ENCODE measurements at regions not wholly inside any gene's neighbourhood (a gene's known extent, or its start where the extent isn't known, plus 50 kb on each side); places are given as distances from the start of the nearest gene placed in this dataset.
"Not testable (repeated sequence)": the region's sequence is repeated elsewhere in the genome, so short reads cannot be mapped to it uniquely, and the experiment has no call there.

GRCh38 chr2:193442293-193442692 lies 1247.6 kb upstream of the TMEFF2 start:
- TF ChIP-seq CTCF (IDR thresholded peaks at IDR 0.05): no peak
- TF ChIP-seq EZH2 (IDR thresholded peaks at IDR 0.05; ENCODE audit: borderline replicate concordance, insufficient read depth, low read depth, low read length, poor library complexity, severe bottlenecking): no peak
- intact Hi-C loops (cut with micrococcal nuclease): no loop called here
- DNase-seq (no peak), ATAC-seq (ENCODE audit: low read depth) (no peak)
- WGBS (ENCODE audit: insufficient coverage): no CpG with 5 or more reads among the region's 1 CpG
- H3K4me1 ChIP-seq (ENCODE audit: control insufficient read depth in 2 of 2, insufficient read depth in 2 of 2, low read length in 2 of 2): no peaks in the 10 kb centered on the region
- no peak overlapping the region for H3K27ac ChIP-seq (ENCODE audit: low read length in 2 of 2)
- ChIA-PET POLR2A (no interaction called here), CTCF (no interaction called here)
- H2AFZ ChIP-seq (ENCODE audit: insufficient read depth, low read depth, low read length, poor library complexity, severe bottlenecking): no peak overlapping the region
- no peak overlapping the region for H3K27ac Mint-ChIP-seq
- no peaks in the 10 kb centered on the region for H3K9me3 ChIP-seq (ENCODE audit: control extremely low read depth in 1 of 3, control insufficient read depth in 2 of 3, insufficient read depth in 1 of 3, low read length in 2 of 3)
- H3K9ac ChIP-seq (ENCODE audit: low read length): no peak overlapping the region
- no peaks in the 10 kb centered on the region for H3K27me3 ChIP-seq (replicated peaks in 1 of 4; ENCODE audit: control extremely low read depth in 1 of 4, control insufficient read depth in 3 of 4, insufficient read depth in 4 of 4, low read length in 3 of 4)
- no peaks in the 10 kb centered on the region for H3K9me3 Mint-ChIP-seq (ENCODE audit: insufficient read depth)
- no peaks in the 10 kb centered on the region for H3K4me1 Mint-ChIP-seq
- no peak overlapping the region for H3K4me3 ChIP-seq (ENCODE audit: control extremely low read depth in 1 of 5, extremely low read depth in 1 of 5, insufficient read depth in 1 of 5, low read depth in 2 of 5, low read length in 4 of 5)
- H3K36me3 ChIP-seq (replicated peaks in 1 of 2; ENCODE audit: control extremely low read depth in 1 of 2, control insufficient read depth in 1 of 2, extremely low read depth in 1 of 2, insufficient read depth in 2 of 2, low read length in 1 of 2): no peaks in the 10 kb centered on the region
- no peaks in the 10 kb centered on the region for H3K79me2 ChIP-seq (ENCODE audit: control insufficient read depth, insufficient read depth, low read length)
- H4K20me1 ChIP-seq (ENCODE audit: control insufficient read depth, insufficient read depth, low read length, poor library complexity, severe bottlenecking): no peaks in the 10 kb centered on the region
- H3K4me2 ChIP-seq (replicated peaks; ENCODE audit: low read depth, low read length, poor library complexity, severe bottlenecking): no peak overlapping the region
- no peaks in the 10 kb centered on the region for H3K27me3 Mint-ChIP-seq
- no peak overlapping the region for H3K4me3 Mint-ChIP-seq

- ATAC-seq (ENCODE audit: low read depth) (no peak), DNase-seq (no peak)
- no peaks in the 10 kb centered on the region for H3K9me3 Mint-ChIP-seq (ENCODE audit: insufficient read depth)
- Histone ChIP-seq H3K36me3 (replicated peaks in 1 of 2; ENCODE audit: control extremely low read depth in 1 of 2, control insufficient read depth in 1 of 2, extremely low read depth in 1 of 2, insufficient read depth in 2 of 2, low read length in 1 of 2) (no peaks in the 10 kb centered on the region), H3K27ac (ENCODE audit: low read length in 2 of 2) (no peak overlapping the region), H3K79me2 (ENCODE audit: control insufficient read depth, insufficient read depth, low read length) (no peaks in the 10 kb centered on the region), H3K4me1 (ENCODE audit: control insufficient read depth in 2 of 2, insufficient read depth in 2 of 2, low read length in 2 of 2) (no peaks in the 10 kb centered on the region), H3K4me2 (replicated peaks; ENCODE audit: low read depth, low read length, poor library complexity, severe bottlenecking) (no peak overlapping the region), H4K20me1 (ENCODE audit: control insufficient read depth, insufficient read depth, low read length, poor library complexity, severe bottlenecking) (no peaks in the 10 kb centered on the region), H3K9me3 (ENCODE audit: control extremely low read depth in 1 of 3, control insufficient read depth in 2 of 3, insufficient read depth in 1 of 3, low read length in 2 of 3) (peaks cover 0 to 1% (median 0%) of the 10 kb centered on the region in 3 donors), H3K9ac (ENCODE audit: low read length) (no peak overlapping the region), H3K4me3 (ENCODE audit: control extremely low read depth in 1 of 5, extremely low read depth in 1 of 5, insufficient read depth in 1 of 5, low read depth in 2 of 5, low read length in 4 of 5) (no peak overlapping the region), H2AFZ (ENCODE audit: insufficient read depth, low read depth, low read length, poor library complexity, severe bottlenecking) (no peak overlapping the region), H3K27me3 (replicated peaks in 1 of 4; ENCODE audit: control extremely low read depth in 1 of 4, control insufficient read depth in 3 of 4, insufficient read depth in 4 of 4, low read length in 3 of 4) (no peaks in the 10 kb centered on the region)
- no peak overlapping the region for H3K27ac Mint-ChIP-seq
- no peaks in the 10 kb centered on the region for H3K4me1 Mint-ChIP-seq
- WGBS (ENCODE audit: insufficient coverage): no CpG with 5 or more reads among the region's 3 CpGs
- CTCF ChIA-PET: no interaction called here
- intact Hi-C loops (cut with micrococcal nuclease): no loop called here
- no peak overlapping the region for H3K4me3 Mint-ChIP-seq
- H3K27me3 Mint-ChIP-seq: no peaks in the 10 kb centered on the region
- TF ChIP-seq CTCF (IDR thresholded peaks at IDR 0.05): no peak
- no peak for TF ChIP-seq EZH2 (IDR thresholded peaks at IDR 0.05; ENCODE audit: borderline replicate concordance, insufficient read depth, low read depth, low read length, poor library complexity, severe bottlenecking)
- POLR2A ChIA-PET: no interaction called here
These were observed 1233.6 kb upstream of the TMEFF2 start for GRCh38 chr2:193428336-193428818.

- H3K4me3 ChIP-seq (ENCODE audit: control extremely low read depth in 1 of 5, extremely low read depth in 1 of 5, insufficient read depth in 1 of 5, low read depth in 2 of 5, low read length in 4 of 5); H3K27ac Mint-ChIP-seq; H3K79me2 ChIP-seq (ENCODE audit: control insufficient read depth, insufficient read depth, low read length); H2AFZ ChIP-seq (ENCODE audit: insufficient read depth, low read depth, low read length, poor library complexity, severe bottlenecking); POLR2A ChIA-PET; H4K20me1 ChIP-seq (ENCODE audit: control insufficient read depth, insufficient read depth, low read length, poor library complexity, severe bottlenecking); H3K9me3 Mint-ChIP-seq (ENCODE audit: insufficient read depth); H3K27me3 Mint-ChIP-seq; H3K36me3 ChIP-seq (replicated peaks in 1 of 2; ENCODE audit: control extremely low read depth in 1 of 2, control insufficient read depth in 1 of 2, extremely low read depth in 1 of 2, insufficient read depth in 2 of 2, low read length in 1 of 2); DNase-seq; CTCF ChIA-PET; intact Hi-C loops (cut with micrococcal nuclease); H3K9ac ChIP-seq (ENCODE audit: low read length); H3K9me3 ChIP-seq (ENCODE audit: control extremely low read depth in 1 of 3, control insufficient read depth in 2 of 3, insufficient read depth in 1 of 3, low read length in 2 of 3); H3K27ac ChIP-seq (ENCODE audit: low read length in 2 of 2); H3K27me3 ChIP-seq (replicated peaks in 1 of 4; ENCODE audit: control extremely low read depth in 1 of 4, control insufficient read depth in 3 of 4, insufficient read depth in 4 of 4, low read length in 3 of 4); H3K4me3 Mint-ChIP-seq; H3K4me1 Mint-ChIP-seq; ATAC-seq (ENCODE audit: low read depth); H3K4me2 ChIP-seq (replicated peaks; ENCODE audit: low read depth, low read length, poor library complexity, severe bottlenecking); H3K4me1 ChIP-seq (ENCODE audit: control insufficient read depth in 2 of 2, insufficient read depth in 2 of 2, low read length in 2 of 2): not testable (repeated sequence)
- WGBS (ENCODE audit: insufficient coverage): 100% methylated on average over 1 of the region's 5 CpGs
These were observed 1217.6 kb upstream of the TMEFF2 start for GRCh38 chr2:193412368-193412767.

Data from B cell (primary cell).